ENCODE measurements at regions not wholly inside any gene's neighbourhood (a gene's known extent, or its start where the extent isn't known, plus 50 kb on each side); places are given as distances from the start of the nearest gene placed in this dataset.

DNA sequence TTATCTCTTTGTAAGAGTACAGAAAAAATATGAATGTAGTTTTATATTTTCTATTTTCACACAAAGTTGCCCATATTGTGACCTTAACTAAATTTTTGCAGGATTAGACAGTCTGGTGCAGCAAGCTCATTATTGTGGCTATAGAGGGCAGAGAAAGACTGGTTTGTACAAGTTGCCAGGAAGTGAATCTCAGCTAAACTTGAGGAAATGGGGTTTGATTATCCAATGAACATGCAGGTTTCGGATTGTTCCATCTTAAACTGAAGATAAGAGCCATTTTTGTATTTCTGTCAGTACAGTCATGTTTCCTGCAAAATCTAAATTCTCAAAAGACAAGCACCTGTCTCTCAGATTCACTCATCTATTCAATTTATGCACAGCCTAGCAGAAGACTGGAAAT is 390.9 kb downstream of the MMUT start (continued):
- TF ChIP-seq EZH2 (IDR thresholded peaks at IDR 0.05) (no peak), POLR2AphosphoS5 (IDR thresholded peaks at IDR 0.05; ENCODE audit: low read depth, low read length) (no peak), ZFX (IDR thresholded peaks at IDR 0.05) (no peak), JUND (IDR thresholded peaks at IDR 0.05) (no peak), ATF3 (IDR thresholded peaks at IDR 0.05) (no peak), ZNF274 (IDR thresholded peaks at IDR 0.05; ENCODE audit: low read depth, low read length) (no peak), TCF7L2 (IDR thresholded peaks at IDR 0.05; ENCODE audit: borderline replicate concordance, extremely low read depth, insufficient read depth, insufficient read length) (no peak)

GRCh38 chr6:49070411-49070810 is 392.6 kb downstream of the MMUT start:
- H3K9me3 ChIP-seq (ENCODE audit: control insufficient read depth in 1 of 2, insufficient read depth in 1 of 2, low read depth in 1 of 2, low read length in 2 of 2) = no peaks in the 10 kb centered on the region
- ChIA-PET RAD21 (ENCODE audit: low non-redundant PET in 1 of 2, low total read pairs in 2 of 2, uncharacterized antibody in 2 of 2, unreplicated experiment in 2 of 2) (no interaction called here), POLR2A (no interaction called here), CTCF (no interaction called here)
- DNase-seq (ENCODE audit: low read depth, low spot score) = no peak
- H3K4me1 ChIP-seq (ENCODE audit: control insufficient read depth in 1 of 2, insufficient read depth in 2 of 2, low read length in 2 of 2) = no peaks in the 10 kb centered on the region
- no peaks in the 10 kb centered on the region for H4K20me1 ChIP-seq (ENCODE audit: insufficient read depth)
- H3K9me2 ChIP-seq (ENCODE audit: insufficient read depth) = no peaks in the 10 kb centered on the region
- intact Hi-C loops (cut with micrococcal nuclease) = no loop called here
- no peak overlapping the region for H3K4me3 ChIP-seq (replicated peaks in 1 of 2; ENCODE audit: low read depth in 1 of 2, low read length in 2 of 2)
- TF ChIP-seq SP1 (IDR thresholded peaks at IDR 0.05; ENCODE audit: low read depth) (no peak), CEBPB (IDR thresholded peaks at IDR 0.05; ENCODE audit: low read depth) (no peak), YY1 (IDR thresholded peaks at IDR 0.05; ENCODE audit: extremely low read depth, insufficient replicate concordance, low read depth, low read length) (no peak), SIN3A (IDR thresholded peaks at IDR 0.05; ENCODE audit: low read depth) (no peak), SRF (IDR thresholded peaks at IDR 0.05; ENCODE audit: low read depth) (no peak), TCF7L2 (IDR thresholded peaks at IDR 0.05; ENCODE audit: borderline replicate concordance, extremely low read depth, insufficient read depth, insufficient read length) (no peak), ZBTB33 (IDR thresholded peaks at IDR 0.05; ENCODE audit: extremely low read depth, insufficient replicate concordance, low read length) (no peak)
- no peak overlapping the region for H2AFZ ChIP-seq (ENCODE audit: low read depth, low read length, poor library complexity, severe bottlenecking)
- no peaks in the 10 kb centered on the region for H3K79me2 ChIP-seq (ENCODE audit: insufficient read depth, low read length)
- BruUV-seq (replicated peaks) = no TSS peak
- no peak overlapping the region for H3K9ac ChIP-seq (ENCODE audit: low read length)
- no peak for ATAC-seq
- H3K27me3 ChIP-seq (ENCODE audit: insufficient read depth, low read length) = no peaks in the 10 kb centered on the region
- H3K4me2 ChIP-seq (ENCODE audit: low read length) = no peak overlapping the region
- no peaks in the 10 kb centered on the region for H3K36me3 ChIP-seq (ENCODE audit: control insufficient read depth in 1 of 2, insufficient read depth in 2 of 2, low read length in 2 of 2)
- no peak overlapping the region for H3K27ac ChIP-seq (ENCODE audit: low read depth, low read length)
